HL-60 (cell line): ENCODE measurements at regions not wholly inside any gene's neighbourhood (a gene's known extent, or its start where the extent isn't known, plus 50 kb on each side); places are given as distances from the start of the nearest gene placed in this dataset.

Experiments
- POLR2AphosphoS5 ChIP-seq: IDR thresholded peaks from 2 replicates; pipeline ENCODE4 v1.6.1; 2012; ENCODE audit warnings: low read depth
- SPI1 ChIP-seq: IDR thresholded peaks from 2 replicates; pipeline ENCODE4 v1.6.1; 2012; ENCODE audit warnings: low read depth, mild to moderate bottlenecking, borderline replicate concordance
- TF ChIP-seq, protein P1 (sequence below): IDR thresholded peaks from one replicate; pipeline ENCODE4 v1.5.1; 2011; ENCODE audit warnings: low read length, control low read depth, inconsistent platforms; ENCODE audit not compliant: insufficient read depth
- TF ChIP-seq, protein P2 (sequence below): IDR thresholded peaks from 2 replicates; pipeline ENCODE4 v1.6.1; 2012; ENCODE audit warnings: low read depth; ENCODE audit not compliant: insufficient replicate concordance

DNA sequence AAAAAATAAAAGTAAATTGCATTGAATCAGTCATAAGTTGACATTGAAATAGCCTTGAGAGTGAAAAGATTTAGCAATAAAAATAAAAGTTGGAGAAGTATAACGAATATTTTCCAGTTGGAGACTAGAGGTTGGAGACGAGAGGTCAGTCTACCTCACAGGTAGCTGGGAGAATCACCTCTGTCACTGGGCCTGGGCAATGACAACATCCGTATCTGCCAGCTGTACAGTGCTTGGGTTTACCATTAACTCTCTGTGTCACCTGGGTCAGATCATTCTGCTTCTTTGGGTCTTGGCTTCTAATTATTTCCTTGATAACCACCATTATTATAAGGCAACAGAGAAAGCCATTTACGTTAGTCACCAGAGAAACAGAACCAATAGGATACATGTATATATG, 62.0 kb upstream of the STEAP4 start:
- TF ChIP-seq, protein P1, sequence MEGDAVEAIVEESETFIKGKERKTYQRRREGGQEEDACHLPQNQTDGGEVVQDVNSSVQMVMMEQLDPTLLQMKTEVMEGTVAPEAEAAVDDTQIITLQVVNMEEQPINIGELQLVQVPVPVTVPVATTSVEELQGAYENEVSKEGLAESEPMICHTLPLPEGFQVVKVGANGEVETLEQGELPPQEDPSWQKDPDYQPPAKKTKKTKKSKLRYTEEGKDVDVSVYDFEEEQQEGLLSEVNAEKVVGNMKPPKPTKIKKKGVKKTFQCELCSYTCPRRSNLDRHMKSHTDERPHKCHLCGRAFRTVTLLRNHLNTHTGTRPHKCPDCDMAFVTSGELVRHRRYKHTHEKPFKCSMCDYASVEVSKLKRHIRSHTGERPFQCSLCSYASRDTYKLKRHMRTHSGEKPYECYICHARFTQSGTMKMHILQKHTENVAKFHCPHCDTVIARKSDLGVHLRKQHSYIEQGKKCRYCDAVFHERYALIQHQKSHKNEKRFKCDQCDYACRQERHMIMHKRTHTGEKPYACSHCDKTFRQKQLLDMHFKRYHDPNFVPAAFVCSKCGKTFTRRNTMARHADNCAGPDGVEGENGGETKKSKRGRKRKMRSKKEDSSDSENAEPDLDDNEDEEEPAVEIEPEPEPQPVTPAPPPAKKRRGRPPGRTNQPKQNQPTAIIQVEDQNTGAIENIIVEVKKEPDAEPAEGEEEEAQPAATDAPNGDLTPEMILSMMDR, result no peak
- no peak for TF ChIP-seq POLR2AphosphoS5
- TF ChIP-seq, protein P2, sequence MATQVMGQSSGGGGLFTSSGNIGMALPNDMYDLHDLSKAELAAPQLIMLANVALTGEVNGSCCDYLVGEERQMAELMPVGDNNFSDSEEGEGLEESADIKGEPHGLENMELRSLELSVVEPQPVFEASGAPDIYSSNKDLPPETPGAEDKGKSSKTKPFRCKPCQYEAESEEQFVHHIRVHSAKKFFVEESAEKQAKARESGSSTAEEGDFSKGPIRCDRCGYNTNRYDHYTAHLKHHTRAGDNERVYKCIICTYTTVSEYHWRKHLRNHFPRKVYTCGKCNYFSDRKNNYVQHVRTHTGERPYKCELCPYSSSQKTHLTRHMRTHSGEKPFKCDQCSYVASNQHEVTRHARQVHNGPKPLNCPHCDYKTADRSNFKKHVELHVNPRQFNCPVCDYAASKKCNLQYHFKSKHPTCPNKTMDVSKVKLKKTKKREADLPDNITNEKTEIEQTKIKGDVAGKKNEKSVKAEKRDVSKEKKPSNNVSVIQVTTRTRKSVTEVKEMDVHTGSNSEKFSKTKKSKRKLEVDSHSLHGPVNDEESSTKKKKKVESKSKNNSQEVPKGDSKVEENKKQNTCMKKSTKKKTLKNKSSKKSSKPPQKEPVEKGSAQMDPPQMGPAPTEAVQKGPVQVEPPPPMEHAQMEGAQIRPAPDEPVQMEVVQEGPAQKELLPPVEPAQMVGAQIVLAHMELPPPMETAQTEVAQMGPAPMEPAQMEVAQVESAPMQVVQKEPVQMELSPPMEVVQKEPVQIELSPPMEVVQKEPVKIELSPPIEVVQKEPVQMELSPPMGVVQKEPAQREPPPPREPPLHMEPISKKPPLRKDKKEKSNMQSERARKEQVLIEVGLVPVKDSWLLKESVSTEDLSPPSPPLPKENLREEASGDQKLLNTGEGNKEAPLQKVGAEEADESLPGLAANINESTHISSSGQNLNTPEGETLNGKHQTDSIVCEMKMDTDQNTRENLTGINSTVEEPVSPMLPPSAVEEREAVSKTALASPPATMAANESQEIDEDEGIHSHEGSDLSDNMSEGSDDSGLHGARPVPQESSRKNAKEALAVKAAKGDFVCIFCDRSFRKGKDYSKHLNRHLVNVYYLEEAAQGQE, result no peak
- no peak for TF ChIP-seq SPI1
